Loucy (cell line): ENCODE measurements at regions not wholly inside any gene's neighbourhood (a gene's known extent, or its start where the extent isn't known, plus 50 kb on each side); places are given as distances from the start of the nearest gene placed in this dataset.

ENCODE experiments used
- H2AFZ ChIP-seq: fragments of 200-600 bp; sonication (generic); 2 replicates; pipeline ENCODE4 v1.6.0; 2016; ENCODE audit warnings: antibody characterized with exemption, mild to moderate bottlenecking, low read length, moderate library complexity
- H3F3A ChIP-seq: fragments of 200-600 bp; 2 replicates; pipeline ENCODE4 v1.6.0; 2016; ENCODE audit warnings: antibody characterized with exemption, low read depth, mild to moderate bottlenecking
- H3K27me3 ChIP-seq: fragments of 200-600 bp; sonication (generic); 2 replicates; pipeline ENCODE4 v1.6.1; 2014; ENCODE audit warnings: low read length, mild to moderate bottlenecking; ENCODE audit not compliant: insufficient read depth, poor library complexity, severe bottlenecking
- H3K36me3 ChIP-seq: fragments of 200-600 bp; sonication (generic); 2 replicates; pipeline ENCODE4 v1.6.1; 2016; ENCODE audit warnings: low read length; ENCODE audit not compliant: insufficient read depth
- H3K4me1 ChIP-seq: fragments of 200-600 bp; sonication (generic); 2 replicates; pipeline ENCODE4 v1.5.1; 2014; ENCODE audit warnings: low read length, mild to moderate bottlenecking; ENCODE audit not compliant: insufficient read depth, poor library complexity, severe bottlenecking
- H3K4me2 ChIP-seq: fragments of 200-600 bp; sonication (generic); 2 replicates; pipeline ENCODE4 v1.6.0; 2014; ENCODE audit warnings: antibody characterized with exemption, low read length, low read depth, mild to moderate bottlenecking; ENCODE audit not compliant: poor library complexity, severe bottlenecking
- H3K4me3 ChIP-seq: fragments of 200-600 bp; sonication (generic); 2 replicates; pipeline ENCODE4 v1.5.1; 2014; ENCODE audit warnings: low read length, mild to moderate bottlenecking, mixed read lengths; ENCODE audit not compliant: poor library complexity, severe bottlenecking
- H3K79me2 ChIP-seq: fragments of 200-600 bp; sonication (generic); 2 replicates; pipeline ENCODE4 v1.6.1; 2014; ENCODE audit warnings: low read length; ENCODE audit not compliant: insufficient read depth
- H3K9ac ChIP-seq: fragments of 200-600 bp; sonication (generic); 2 replicates; pipeline ENCODE4 v1.6.0; 2014; ENCODE audit warnings: mild to moderate bottlenecking, low read depth, low read length, moderate library complexity; ENCODE audit not compliant: poor library complexity, severe bottlenecking
- H3K9me2 ChIP-seq: fragments of 200-600 bp; sonication (generic); replicated peaks from 2 replicates; pipeline ENCODE4 v1.6.1; 2016; ENCODE audit warnings: low read depth, low read length, mixed read lengths
- H3K9me3 ChIP-seq: fragments of 200-600 bp; sonication (generic); 2 replicates; pipeline ENCODE4 v1.6.1; 2014; ENCODE audit warnings: mild to moderate bottlenecking, antibody characterized with exemption, low read length, low read depth; ENCODE audit not compliant: insufficient read depth
- H4K20me1 ChIP-seq: fragments of 200-600 bp; sonication (generic); 2 replicates; pipeline ENCODE4 v1.6.0; 2014; ENCODE audit warnings: antibody characterized with exemption, low read length, mild to moderate bottlenecking; ENCODE audit not compliant: insufficient read depth, poor library complexity, severe bottlenecking
- EZH2phosphoT487 ChIP-seq: fragments of 200-600 bp; IDR thresholded peaks from 2 replicates; pipeline ENCODE4 v1.6.1; 2018; ENCODE audit warnings: antibody characterized with exemption, mild to moderate bottlenecking, moderate library complexity, borderline replicate concordance
- TF ChIP-seq, protein P1 (sequence below): fragments of 200-600 bp; sonication (generic); conservative IDR thresholded peaks from 2 replicates; pipeline ENCODE4 v1.5.1; 2014; ENCODE audit warnings: mild to moderate bottlenecking, antibody characterized with exemption, low read length

DNA sequence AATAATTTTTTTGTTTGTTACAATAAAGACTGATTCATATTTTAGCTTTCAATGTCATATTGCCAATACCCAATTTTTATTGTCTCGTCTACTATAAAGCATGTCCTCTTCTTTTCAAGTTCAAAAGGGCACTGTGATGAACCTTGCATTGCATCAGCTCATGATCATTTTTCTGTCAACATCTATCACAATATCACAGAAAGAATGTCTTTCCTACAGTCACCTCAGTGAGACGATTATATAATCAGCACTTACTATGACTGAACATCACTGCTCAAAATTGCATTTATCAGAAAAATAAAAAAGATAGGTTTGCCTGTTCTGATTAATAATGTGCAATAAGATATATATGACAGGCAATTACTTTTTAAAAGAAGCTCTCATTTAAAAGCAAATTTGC lies 228.7 kb upstream of the LRFN5 start:
- Histone ChIP-seq H2AFZ (no peak overlapping the region), H3K4me3 (no peak overlapping the region), H3F3A (no peaks in the 10 kb centered on the region), H3K9me3 (no peaks in the 10 kb centered on the region), H3K36me3 (no peaks in the 10 kb centered on the region), H3K9me2 (no peaks in the 10 kb centered on the region), H3K4me2 (no peak overlapping the region), H3K79me2 (no peaks in the 10 kb centered on the region), H3K4me1 (no peaks in the 10 kb centered on the region), H3K9ac (no peak overlapping the region), H3K27me3 (no peaks in the 10 kb centered on the region), H4K20me1 (no peaks in the 10 kb centered on the region)
- no peak for TF ChIP-seq EZH2phosphoT487
- TF ChIP-seq, protein P1, sequence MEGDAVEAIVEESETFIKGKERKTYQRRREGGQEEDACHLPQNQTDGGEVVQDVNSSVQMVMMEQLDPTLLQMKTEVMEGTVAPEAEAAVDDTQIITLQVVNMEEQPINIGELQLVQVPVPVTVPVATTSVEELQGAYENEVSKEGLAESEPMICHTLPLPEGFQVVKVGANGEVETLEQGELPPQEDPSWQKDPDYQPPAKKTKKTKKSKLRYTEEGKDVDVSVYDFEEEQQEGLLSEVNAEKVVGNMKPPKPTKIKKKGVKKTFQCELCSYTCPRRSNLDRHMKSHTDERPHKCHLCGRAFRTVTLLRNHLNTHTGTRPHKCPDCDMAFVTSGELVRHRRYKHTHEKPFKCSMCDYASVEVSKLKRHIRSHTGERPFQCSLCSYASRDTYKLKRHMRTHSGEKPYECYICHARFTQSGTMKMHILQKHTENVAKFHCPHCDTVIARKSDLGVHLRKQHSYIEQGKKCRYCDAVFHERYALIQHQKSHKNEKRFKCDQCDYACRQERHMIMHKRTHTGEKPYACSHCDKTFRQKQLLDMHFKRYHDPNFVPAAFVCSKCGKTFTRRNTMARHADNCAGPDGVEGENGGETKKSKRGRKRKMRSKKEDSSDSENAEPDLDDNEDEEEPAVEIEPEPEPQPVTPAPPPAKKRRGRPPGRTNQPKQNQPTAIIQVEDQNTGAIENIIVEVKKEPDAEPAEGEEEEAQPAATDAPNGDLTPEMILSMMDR: no peak

DNA sequence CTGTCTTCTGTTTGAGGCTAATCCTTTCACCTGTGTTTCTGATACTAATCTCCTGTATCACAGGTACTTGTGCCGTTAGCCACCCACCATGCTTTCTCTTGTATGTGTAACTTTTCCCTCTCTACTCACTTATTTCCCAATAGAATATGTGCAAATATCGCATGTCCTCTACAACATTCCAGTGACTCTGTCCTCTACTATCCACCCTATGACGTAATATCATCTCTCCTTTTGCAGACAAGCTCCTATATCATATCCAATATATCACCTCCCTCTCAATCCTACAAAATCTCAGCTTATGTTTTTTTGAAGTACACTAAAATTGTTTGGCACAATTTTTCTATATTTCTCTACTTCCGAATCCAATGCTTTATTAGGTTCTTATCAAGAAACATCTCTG lies 232.6 kb upstream of the LRFN5 start:
- Histone ChIP-seq H3K4me2 (no peak overlapping the region), H3K9ac (no peak overlapping the region), H3F3A (no peaks in the 10 kb centered on the region), H3K9me2 (no peaks in the 10 kb centered on the region; the same call in 1 of the 2 replicates), H2AFZ (no peak overlapping the region), H4K20me1 (no peaks in the 10 kb centered on the region), H3K36me3 (no peaks in the 10 kb centered on the region), H3K4me3 (no peak overlapping the region), H3K79me2 (no peaks in the 10 kb centered on the region), H3K4me1 (no peaks in the 10 kb centered on the region), H3K9me3 (no peaks in the 10 kb centered on the region), H3K27me3 (no peaks in the 10 kb centered on the region)
- TF ChIP-seq EZH2phosphoT487: no peak
- TF ChIP-seq, protein P1: no peak

DNA sequence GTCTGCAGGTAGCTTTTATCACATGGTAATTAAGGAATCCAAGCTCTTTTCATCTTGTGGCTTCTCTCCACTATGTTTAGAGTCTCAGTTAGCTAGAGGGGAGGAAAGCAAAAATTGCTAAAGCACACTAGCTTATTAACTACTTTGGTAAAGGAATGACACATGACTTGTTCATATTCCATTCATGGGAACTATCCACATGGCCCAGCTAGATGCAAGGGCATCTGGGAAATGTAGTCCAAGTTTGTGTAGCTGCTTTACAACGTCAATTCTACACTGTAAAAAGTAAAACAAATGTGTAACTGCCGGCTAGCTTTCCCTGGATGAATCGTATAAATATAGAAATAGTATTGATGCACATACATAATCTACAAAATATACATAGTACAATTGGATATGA lies 244.5 kb upstream of the LRFN5 start:
- Histone ChIP-seq H3K27me3 (no peaks in the 10 kb centered on the region), H2AFZ (no peak overlapping the region), H3F3A (no peaks in the 10 kb centered on the region), H3K79me2 (no peaks in the 10 kb centered on the region), H3K4me1 (no peaks in the 10 kb centered on the region), H3K9me3 (no peaks in the 10 kb centered on the region), H3K9ac (no peak overlapping the region), H3K4me2 (no peak overlapping the region), H4K20me1 (no peaks in the 10 kb centered on the region), H3K36me3 (no peaks in the 10 kb centered on the region), H3K9me2 (no peaks in the 10 kb centered on the region), H3K4me3 (no peak overlapping the region)
- TF ChIP-seq, protein P1: no peak
- no peak for TF ChIP-seq EZH2phosphoT487
